GM18508 (cell line): ENCODE measurements at regions not wholly inside any gene's neighbourhood (a gene's known extent, or its start where the extent isn't known, plus 50 kb on each side); places are given as distances from the start of the nearest gene placed in this dataset.

Experiments used
- ATAC-seq: cut with Tn5 transposase; IDR thresholded peaks from one replicate; pipeline ENCODE4 v1.9.1; 2021; ENCODE audit warnings: moderate number of reproducible peaks; ENCODE audit not compliant: insufficient read depth, unreplicated experiment

GRCh38 chr3:159208050-159208449, 406.2 kb downstream of the MFSD1 start:
- ATAC-seq = no peak

GRCh38 chr3:159209459-159209858, 407.6 kb downstream of the MFSD1 start:
- no peak for ATAC-seq

GRCh38 chr3:159210336-159210735, 408.5 kb downstream of the MFSD1 start:
- ATAC-seq = no peak

- no peak for ATAC-seq
Observed at GRCh38 chr3:159216311-159216710, 414.5 kb downstream of the MFSD1 start.

GRCh38 chr3:159219231-159219630, 417.4 kb downstream of the MFSD1 start:
- ATAC-seq = no peak

GRCh38 chr3:159221335-159221734, 419.5 kb downstream of the MFSD1 start:
- ATAC-seq = no peak

GRCh38 chr3:159229116-159229680, 427.3 kb downstream of the MFSD1 start:
- ATAC-seq = no peak

- no peak for ATAC-seq
Observed at GRCh38 chr3:159232966-159233365, 431.1 kb downstream of the MFSD1 start.

- ATAC-seq = no peak
Observed at GRCh38 chr3:159233734-159234133, 431.9 kb downstream of the MFSD1 start.

- ATAC-seq = no peak
Observed at GRCh38 chr3:159234306-159234705, 432.5 kb downstream of the MFSD1 start.

- no peak for ATAC-seq
Observed at GRCh38 chr3:159236321-159236720, 434.5 kb downstream of the MFSD1 start.

GRCh38 chr3:159237226-159237625, 435.4 kb downstream of the MFSD1 start:
- no peak for ATAC-seq

GRCh38 chr3:159238646-159239045, 436.8 kb downstream of the MFSD1 start:
- ATAC-seq = no peak

GRCh38 chr3:159239059-159239458, 437.2 kb downstream of the MFSD1 start:
- no peak for ATAC-seq

- no peak for ATAC-seq
Observed at GRCh38 chr3:159244933-159245332, 443.1 kb downstream of the MFSD1 start.

- no peak for ATAC-seq
Observed at GRCh38 chr3:159245871-159246270, 444.0 kb downstream of the MFSD1 start.

- ATAC-seq = no peak
Observed at GRCh38 chr3:159246385-159246784, 444.5 kb downstream of the MFSD1 start.

- no peak for ATAC-seq
Observed at GRCh38 chr3:159249472-159250174, 447.8 kb downstream of the MFSD1 start.

- no peak for ATAC-seq
Observed at GRCh38 chr3:159250961-159251360, 449.1 kb downstream of the MFSD1 start.

GRCh38 chr3:159252274-159252673, 450.4 kb downstream of the MFSD1 start:
- no peak for ATAC-seq

GRCh38 chr3:159252772-159253384, 451.0 kb downstream of the MFSD1 start:
- ATAC-seq = no peak

- no peak for ATAC-seq
Observed at GRCh38 chr3:159253860-159254259, 452.0 kb downstream of the MFSD1 start.
